HepG2 (cell line): ENCODE measurements at regions not wholly inside any gene's neighbourhood (a gene's known extent, or its start where the extent isn't known, plus 50 kb on each side); places are given as distances from the start of the nearest gene placed in this dataset.

Experiments
- ATAC-seq: fragments of 200-7000 bp; cut with Tn5 transposase; 3 replicates; pipeline ENCODE4 v1.9.1; 2020; ENCODE audit warnings: mild to moderate bottlenecking, moderate library complexity
- BruUV-seq: library from RNA; stranded (reverse); fragments of 400-500 nt; replicated peaks from 2 replicates; lab custom pipeline; 2021; lab: Mats Ljungman, UMichigan
- CTCF ChIA-PET: fragments of 300-600 bp; formaldehyde crosslinking; extraction: SDS; loops from one replicate; lab custom pipeline; 2021; ENCODE audit warnings: low total read pairs, inconsistent platforms, low intra/inter-chr PET ratio; lab: Yijun Ruan, JAX
- POLR2A ChIA-PET: fragments of 350-600 bp; sonication (Branson Sonifier 250); formaldehyde crosslinking; loops from one replicate; lab custom pipeline; 2020; ENCODE audit warnings: antibody characterized with exemption, inconsistent platforms; lab: Yijun Ruan, JAX
- DNase-seq: peaks from one replicate; pipeline ENCODE4 v3.0.0-alpha.2; 2015; ENCODE audit warnings: low spot score
- FAIRE-seq: peaks from 3 replicates; lab custom pipeline; 2011; peaks lifted over from hg19 to GRCh38; lab: Jason Lieb, UNC
- H2AFZ ChIP-seq: one replicate; pipeline ENCODE4 v1.6.1; 2011; ENCODE audit warnings: low read length, inconsistent platforms
- H3K27ac ChIP-seq: fragments of 300-600 bp; 3 replicates; pipeline ENCODE4 v1.8.0; 2011; ENCODE audit warnings: mixed run types, mild to moderate bottlenecking, mixed read lengths, low read length, inconsistent platforms; ENCODE audit not compliant: insufficient read depth; ENCODE audit errors: extremely low read length
- H3K27me3 ChIP-seq, 2 experiments: fragments of 200-600 bp in 1 of 2; 2 replicates in 1 of 2; 3 replicates in 1 of 2; pipeline versions ENCODE4 v1.6.0 to v1.8.0; 2011; ENCODE audit warnings: low read length in 2 of 2, mild to moderate bottlenecking in 2 of 2, moderate library complexity in 2 of 2, inconsistent platforms in 1 of 2; ENCODE audit not compliant: insufficient read depth in 2 of 2, control insufficient read depth in 1 of 2
- H3K36me3 ChIP-seq, 2 experiments: fragments of 200-600 bp in 1 of 2; replicated peaks in 1 of 2; 2 replicates in 1 of 2; 3 replicates in 1 of 2; pipeline versions ENCODE4 v1.5.1 to v1.8.0; 2011; ENCODE audit warnings: low read length in 2 of 2, inconsistent platforms in 1 of 2; ENCODE audit not compliant: insufficient read depth in 2 of 2, control insufficient read depth in 1 of 2
- H3K4me1 ChIP-seq: 2 replicates; pipeline ENCODE4 v1.5.1; 2012; ENCODE audit warnings: low read length, inconsistent platforms; ENCODE audit not compliant: insufficient read depth
- H3K4me2 ChIP-seq: 2 replicates; pipeline ENCODE4 v1.6.0; 2011; ENCODE audit warnings: low read depth, low read length, inconsistent platforms
- H3K4me3 ChIP-seq, 3 experiments: fragments of 200-600 bp in 1 of 3; sonication (generic), shearing (Covaris generic) in 1 of 3; replicated peaks in 1 of 3; 2 replicates each; pipeline ENCODE4 v1.5.1; 2011 to 2016; ENCODE audit warnings: low read length in 3 of 3, inconsistent platforms in 2 of 3, low read depth in 2 of 3, mild to moderate bottlenecking in 2 of 3, control low read depth in 1 of 3, mixed read lengths in 1 of 3; ENCODE audit not compliant: insufficient read depth in 1 of 3
- H3K79me2 ChIP-seq: one replicate; pipeline ENCODE4 v1.6.1; 2011; ENCODE audit warnings: low read length, inconsistent platforms; ENCODE audit not compliant: insufficient read depth
- H3K9ac ChIP-seq: 2 replicates; pipeline ENCODE4 v1.6.0; 2011; ENCODE audit warnings: mild to moderate bottlenecking, low read depth, low read length, inconsistent platforms; ENCODE audit not compliant: insufficient read depth
- H3K9me3 ChIP-seq: 2 replicates; pipeline ENCODE4 v1.5.1; 2012; ENCODE audit warnings: mild to moderate bottlenecking, low read length
- H4K20me1 ChIP-seq: 2 replicates; pipeline ENCODE4 v1.6.0; 2011; ENCODE audit warnings: inconsistent platforms, mild to moderate bottlenecking, low read length, moderate library complexity; ENCODE audit not compliant: insufficient read depth
- ATF2 ChIP-seq: sonication (generic); formaldehyde crosslinking; IDR thresholded peaks from 2 replicates; pipeline ENCODE4 v1.4.0; 2020; ENCODE audit warnings: missing genetic modification reagents
- EP300 ChIP-seq, 3 experiments: sonication (generic) in 1 of 3; formaldehyde crosslinking in 1 of 3; IDR thresholded peaks; 2 replicates each; pipeline versions ENCODE4 v1.5.1 to v1.6.1; 2011 to 2020; ENCODE audit warnings: low read depth in 2 of 3, low read length in 2 of 3, borderline replicate concordance in 1 of 3, improper control_type of control experiment in 1 of 3, mild to moderate bottlenecking in 1 of 3, missing genetic modification reagents in 1 of 3, moderate library complexity in 1 of 3
- IRF1 ChIP-seq: sonication (generic); formaldehyde crosslinking; IDR thresholded peaks from 2 replicates; pipeline ENCODE4 v1.4.0; 2020; ENCODE audit warnings: low read depth, mild to moderate bottlenecking, missing genetic modification reagents
- MEF2D ChIP-seq: sonication (generic); formaldehyde crosslinking; IDR thresholded peaks from 2 replicates; pipeline ENCODE4 v1.5.1; 2020; ENCODE audit warnings: mild to moderate bottlenecking, missing genetic modification reagents
- PLSCR1 ChIP-seq: sonication (generic); formaldehyde crosslinking; IDR thresholded peaks from 2 replicates; pipeline ENCODE4 v1.5.0; 2020; ENCODE audit warnings: missing genetic modification reagents, mild to moderate bottlenecking, borderline replicate concordance
- RELA ChIP-seq: sonication (generic); formaldehyde crosslinking; IDR thresholded peaks from 2 replicates; pipeline ENCODE4 v1.4.0; 2020; ENCODE audit warnings: missing genetic modification reagents
- SMAD1 ChIP-seq: sonication (generic); formaldehyde crosslinking; IDR thresholded peaks from 2 replicates; pipeline ENCODE4 v1.4.0; 2020; ENCODE audit warnings: missing genetic modification reagents, low read depth, mild to moderate bottlenecking, borderline replicate concordance
- SMARCE1 ChIP-seq: fragments of 450-650 bp; IDR thresholded peaks from 2 replicates; pipeline ENCODE4 v1.6.1; 2017; ENCODE audit warnings: borderline replicate concordance
- ZBTB7A ChIP-seq: sonication (generic); formaldehyde crosslinking; IDR thresholded peaks from 2 replicates; pipeline ENCODE4 v1.8.0; 2022; ENCODE audit warnings: mild to moderate bottlenecking, missing genetic modification reagents
- ZNF570 ChIP-seq: sonication (generic); formaldehyde crosslinking; IDR thresholded peaks from 2 replicates; pipeline ENCODE4 v1.4.0; 2020; ENCODE audit warnings: mild to moderate bottlenecking, missing genetic modification reagents, borderline replicate concordance
- ZNF589 ChIP-seq: sonication (generic); formaldehyde crosslinking; conservative IDR thresholded peaks from 2 replicates; pipeline ENCODE4 v1.8.0; 2022; ENCODE audit warnings: mild to moderate bottlenecking, moderate library complexity, missing genetic modification reagents
- ZNF713 ChIP-seq: sonication (generic); formaldehyde crosslinking; IDR thresholded peaks from 2 replicates; pipeline ENCODE4 v1.4.0; 2020; ENCODE audit warnings: mild to moderate bottlenecking, missing genetic modification reagents
- ZNF784 ChIP-seq: sonication (generic); formaldehyde crosslinking; IDR thresholded peaks from 2 replicates; pipeline ENCODE4 v1.5.1; 2020; ENCODE audit warnings: missing genetic modification reagents, mild to moderate bottlenecking, borderline replicate concordance
- WGBS: methylation state at CpG from one replicate; pipeline ENCODE4 v1.1.6; 2017; ENCODE audit warnings: low lambda C conversion rate; 5-methylcytosine and 5-hydroxymethylcytosine counted together
- in situ Hi-C: cut with HindIII; loops from 2 replicates; pipeline ENCODE4 v1.10.0; 2017; ENCODE audit warnings: low pct_unique_long_range_greater_than_20kb; ENCODE audit not compliant: extremely low pct_ligation_motif_present
- intact Hi-C: fragments of 100-400 bp; cut with micrococcal nuclease; formaldehyde crosslinking; loops from one replicate; pipeline ENCODE4 v1.10.0; 2022; ENCODE audit not compliant: unreplicated experiment

GRCh38 chr2:103423100-103423499 lies 661.3 kb downstream of the TMEM182 start (continued):
- no peak for TF ChIP-seq IRF1 (CRISPR knock-in tag)
- no peak for TF ChIP-seq ATF2 (CRISPR knock-in tag)
- no peak for TF ChIP-seq EP300 (IDR thresholded peaks at IDR 0.05; ENCODE audit: low read depth in 2 of 2, low read length in 2 of 2)
- TF ChIP-seq EP300 (CRISPR knock-in tag; IDR thresholded peaks at IDR 0.05; ENCODE audit: borderline replicate concordance) = no peak
- no peak for TF ChIP-seq SMAD1 (CRISPR knock-in tag)
- no peak for TF ChIP-seq MEF2D (CRISPR knock-in tag)
- TF ChIP-seq ZNF570 = no peak
- no peak for TF ChIP-seq ZBTB7A (CRISPR knock-in tag)

- H3K27me3 ChIP-seq = no peaks in the 10 kb centered on the region
- ATAC-seq (no peak), DNase-seq (no peak), FAIRE-seq (no peak)
- H3K4me2 ChIP-seq = no peak overlapping the region
- H3K36me3 ChIP-seq = no peaks in the 10 kb centered on the region
- H4K20me1 ChIP-seq = no peaks in the 10 kb centered on the region
- CTCF ChIA-PET = no interaction called here
- POLR2A ChIA-PET = no interaction called here
- 30% methylated on average over 3 of the region's 3 CpGs for WGBS
- intact Hi-C loops = no loop called here
- no peaks in the 10 kb centered on the region for H3K9me3 ChIP-seq
- no peak for TF ChIP-seq ZNF784 (CRISPR knock-in tag)
- TF ChIP-seq ZNF713 = no peak
- TF ChIP-seq RELA (CRISPR knock-in tag) = no peak
- TF ChIP-seq PLSCR1 (CRISPR knock-in tag) = no peak
- TF ChIP-seq ZNF589 (CRISPR knock-in tag) = no peak
- no peak for TF ChIP-seq SMARCE1
- in situ Hi-C loops = no loop called here
- no TSS peak for BruUV-seq
- no peak overlapping the region for H3K27ac ChIP-seq
- H2AFZ ChIP-seq = no peak overlapping the region
- H3K4me1 ChIP-seq = no peaks in the 10 kb centered on the region
- no peak overlapping the region for H3K4me3 ChIP-seq
- H3K79me2 ChIP-seq = no peaks in the 10 kb centered on the region
- no peak overlapping the region for H3K9ac ChIP-seq
Observed at GRCh38 chr2:103427567-103427966, 665.7 kb downstream of the TMEM182 start.
